ENCODE measurements at regions not wholly inside any gene's neighbourhood (a gene's known extent, or its start where the extent isn't known, plus 50 kb on each side); places are given as distances from the start of the nearest gene placed in this dataset.

DNA sequence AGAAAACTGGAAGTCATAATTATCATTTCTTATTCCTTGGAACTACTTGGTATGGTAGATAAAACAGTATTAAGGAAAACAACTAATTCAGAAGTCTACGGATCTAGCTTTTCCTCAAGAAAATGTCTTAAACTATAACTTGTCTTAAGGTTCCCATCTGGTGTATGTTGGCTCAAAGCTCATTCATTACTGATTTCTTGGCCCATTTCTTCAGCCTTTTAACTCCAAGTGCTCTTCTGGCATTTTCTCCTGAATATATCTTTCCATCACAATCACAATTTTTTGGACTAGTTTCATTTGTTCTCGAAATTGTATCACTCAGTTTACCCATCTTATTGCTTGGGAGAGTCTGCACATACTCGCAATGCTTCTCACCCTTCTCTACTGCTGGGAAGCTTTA is 150.1 kb downstream of the C12orf50 start:
- Histone ChIP-seq H3K27me3 (ENCODE audit: low read depth) (no peaks in the 10 kb centered on the region), H3K9me3 (no peaks in the 10 kb centered on the region), H3K27ac (no peak overlapping the region), H3K36me3 (no peaks in the 10 kb centered on the region), H3K4me3 (no peak overlapping the region), H3K4me1 (no peaks in the 10 kb centered on the region)
- DNase-seq (no peak), ATAC-seq (no peak)
- TF ChIP-seq, protein P1, sequence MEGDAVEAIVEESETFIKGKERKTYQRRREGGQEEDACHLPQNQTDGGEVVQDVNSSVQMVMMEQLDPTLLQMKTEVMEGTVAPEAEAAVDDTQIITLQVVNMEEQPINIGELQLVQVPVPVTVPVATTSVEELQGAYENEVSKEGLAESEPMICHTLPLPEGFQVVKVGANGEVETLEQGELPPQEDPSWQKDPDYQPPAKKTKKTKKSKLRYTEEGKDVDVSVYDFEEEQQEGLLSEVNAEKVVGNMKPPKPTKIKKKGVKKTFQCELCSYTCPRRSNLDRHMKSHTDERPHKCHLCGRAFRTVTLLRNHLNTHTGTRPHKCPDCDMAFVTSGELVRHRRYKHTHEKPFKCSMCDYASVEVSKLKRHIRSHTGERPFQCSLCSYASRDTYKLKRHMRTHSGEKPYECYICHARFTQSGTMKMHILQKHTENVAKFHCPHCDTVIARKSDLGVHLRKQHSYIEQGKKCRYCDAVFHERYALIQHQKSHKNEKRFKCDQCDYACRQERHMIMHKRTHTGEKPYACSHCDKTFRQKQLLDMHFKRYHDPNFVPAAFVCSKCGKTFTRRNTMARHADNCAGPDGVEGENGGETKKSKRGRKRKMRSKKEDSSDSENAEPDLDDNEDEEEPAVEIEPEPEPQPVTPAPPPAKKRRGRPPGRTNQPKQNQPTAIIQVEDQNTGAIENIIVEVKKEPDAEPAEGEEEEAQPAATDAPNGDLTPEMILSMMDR (IDR thresholded peaks at IDR 0.05): no peak
- intact Hi-C loops (cut with DNase I): no loop called here

DNA sequence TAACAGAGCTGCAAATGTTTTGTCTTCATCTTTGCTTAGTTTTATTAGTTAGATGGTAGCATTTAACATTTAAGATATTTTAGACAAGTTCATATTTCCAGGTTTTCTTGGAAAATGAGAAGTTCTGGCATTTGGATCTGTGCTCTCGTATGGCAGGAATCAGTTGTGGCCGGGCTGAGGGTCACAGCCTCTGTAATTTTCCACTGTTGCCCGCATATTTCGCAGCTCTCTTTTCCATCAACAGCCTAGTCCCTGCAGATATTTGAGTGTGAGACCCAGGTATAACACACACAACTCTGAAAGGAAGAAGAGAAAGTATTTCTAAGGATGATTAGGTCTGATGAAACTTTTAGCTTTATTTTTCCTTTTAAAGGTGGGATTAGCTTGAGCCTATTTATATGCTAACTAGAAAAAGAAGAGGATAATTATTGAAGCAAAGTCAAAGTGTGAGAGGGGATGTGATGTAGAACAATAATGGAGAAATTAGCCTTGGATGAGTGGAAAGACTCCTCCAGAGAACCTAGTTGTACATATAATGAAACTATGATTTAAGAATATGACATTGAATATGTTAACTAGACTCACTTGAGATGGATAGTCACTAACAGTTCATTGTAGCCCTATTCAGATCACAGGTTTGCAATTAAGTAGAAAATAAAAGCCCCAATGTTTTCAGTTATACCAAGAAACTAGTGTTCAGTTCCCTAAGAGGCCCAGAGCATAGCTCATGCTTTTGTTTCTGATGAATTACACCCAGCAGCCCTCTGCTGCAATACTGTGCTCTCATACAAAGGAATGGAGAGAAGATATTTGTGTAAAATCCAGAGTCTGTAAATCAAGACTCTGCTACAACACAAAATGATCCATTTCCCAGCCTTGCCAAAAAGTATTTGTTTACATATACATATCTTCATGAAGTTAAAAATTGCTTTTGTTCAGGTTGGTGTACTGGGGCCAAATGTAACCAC is 158.4 kb downstream of the C12orf50 start:
- ATAC-seq (no peak), DNase-seq (no peak)
- Histone ChIP-seq H3K27me3 (ENCODE audit: low read depth) (no peaks in the 10 kb centered on the region), H3K27ac (no peak overlapping the region), H3K4me3 (no peak overlapping the region), H3K36me3 (no peaks in the 10 kb centered on the region), H3K4me1 (no peaks in the 10 kb centered on the region), H3K9me3 (no peaks in the 10 kb centered on the region)
- intact Hi-C loops (cut with DNase I): no loop called here
- TF ChIP-seq, protein P1 (IDR thresholded peaks at IDR 0.05): no peak

DNA sequence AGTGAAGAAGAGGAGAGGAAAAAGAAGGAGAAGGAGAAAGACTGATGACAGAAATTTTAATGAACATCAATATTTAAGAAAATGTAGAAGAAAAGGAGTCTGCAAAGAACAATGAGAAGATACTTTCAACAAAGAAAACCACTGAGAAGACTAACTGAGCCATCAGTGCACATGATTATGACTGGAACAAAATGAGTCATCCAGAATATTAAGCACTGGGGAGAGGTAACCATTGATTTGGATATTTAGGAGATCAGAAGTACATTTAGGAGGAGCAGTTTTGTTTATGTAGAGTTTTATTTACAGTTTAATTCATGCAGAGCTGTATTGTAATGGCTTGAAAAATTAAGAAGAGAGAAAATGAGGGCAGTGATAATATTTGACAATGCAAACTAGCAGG is 159.1 kb downstream of the C12orf50 start:
- Histone ChIP-seq H3K4me3 (no peak overlapping the region), H3K9me3 (no peaks in the 10 kb centered on the region), H3K36me3 (no peaks in the 10 kb centered on the region), H3K27me3 (ENCODE audit: low read depth) (no peaks in the 10 kb centered on the region), H3K27ac (no peak overlapping the region), H3K4me1 (no peaks in the 10 kb centered on the region)
- TF ChIP-seq, protein P1 (IDR thresholded peaks at IDR 0.05): no peak
- no peak for ATAC-seq
- intact Hi-C loops (cut with DNase I): no loop called here
- DNase-seq: no peak

DNA sequence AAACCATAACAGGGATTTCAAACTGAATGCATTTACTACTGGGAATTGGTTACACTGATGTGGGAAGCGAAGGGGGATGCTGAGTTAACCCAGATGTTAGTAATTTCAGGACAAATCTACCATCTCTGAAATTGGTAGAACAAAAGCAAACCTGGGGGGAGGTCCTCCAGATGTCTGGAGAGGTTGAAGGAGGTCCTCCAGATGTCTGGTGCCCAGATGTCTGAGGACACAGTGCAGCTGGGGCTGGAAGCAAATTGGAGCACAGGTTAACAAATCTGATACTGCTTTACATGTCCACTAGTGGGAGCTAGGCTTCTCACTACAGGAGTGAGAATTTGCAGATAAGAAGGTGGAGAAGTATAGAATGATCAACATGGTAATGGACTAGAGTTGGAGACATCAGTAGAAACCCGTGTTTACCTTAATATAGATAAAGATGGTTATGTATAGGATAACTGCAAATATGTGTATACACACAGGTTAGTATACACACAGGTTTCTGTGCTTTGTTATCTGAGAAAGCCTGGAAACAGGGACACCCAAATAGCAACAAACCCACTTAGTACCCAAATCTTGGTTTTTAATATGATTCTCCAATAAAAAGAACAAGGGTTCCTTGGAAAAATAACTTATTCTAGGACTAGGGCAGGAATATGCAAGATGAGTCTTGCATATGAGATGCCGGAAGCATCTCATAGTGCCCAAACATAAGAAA is 162.5 kb downstream of the C12orf50 start:
- no peaks in the 10 kb centered on the region for H3K36me3 ChIP-seq
- H3K4me3 ChIP-seq: no peak overlapping the region
- TF ChIP-seq, protein P1 (IDR thresholded peaks at IDR 0.05): peak; percentile 9
- no peaks in the 10 kb centered on the region for H3K27me3 ChIP-seq (ENCODE audit: low read depth)
- H3K4me1 ChIP-seq: no peaks in the 10 kb centered on the region
- DNase-seq (no peak), ATAC-seq (no peak)
- no peak overlapping the region for H3K27ac ChIP-seq
- H3K9me3 ChIP-seq: no peaks in the 10 kb centered on the region
- intact Hi-C loops (cut with DNase I): no loop called here

DNA sequence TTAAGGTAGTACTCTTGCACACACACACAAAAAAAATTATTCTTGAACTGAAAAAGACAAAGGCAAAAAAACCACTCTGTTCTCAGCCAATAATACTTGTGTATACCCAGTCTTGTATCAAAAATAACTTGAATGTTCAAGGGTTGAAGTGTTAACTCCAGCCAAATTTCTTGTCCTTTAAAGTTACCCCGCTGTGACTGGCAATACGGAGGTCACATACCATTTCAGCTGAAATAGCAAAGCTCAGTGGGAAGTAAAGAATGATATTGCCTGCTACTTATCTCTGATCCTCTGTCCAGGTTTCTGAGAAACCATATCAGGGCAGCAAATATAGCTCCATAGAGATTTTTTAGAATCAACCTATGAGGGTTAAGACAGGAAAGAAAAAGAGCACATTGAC is 167.4 kb downstream of the C12orf50 start:
- no peak overlapping the region for H3K27ac ChIP-seq
- TF ChIP-seq, protein P1 (IDR thresholded peaks at IDR 0.05): no peak

More for the DNA sequence above, 167.4 kb downstream of the C12orf50 start:
- no peaks in the 10 kb centered on the region for H3K36me3 ChIP-seq
- no peaks in the 10 kb centered on the region for H3K27me3 ChIP-seq (ENCODE audit: low read depth)
- intact Hi-C loops (cut with DNase I): no loop called here
- H3K4me3 ChIP-seq: no peak overlapping the region
- no peaks in the 10 kb centered on the region for H3K4me1 ChIP-seq
- no peak for ATAC-seq
- H3K9me3 ChIP-seq: no peaks in the 10 kb centered on the region
- no peak for DNase-seq
